Panc1 (cell line): ENCODE measurements at regions not wholly inside any gene's neighbourhood (a gene's known extent, or its start where the extent isn't known, plus 50 kb on each side); places are given as distances from the start of the nearest gene placed in this dataset.

Experiments used
- ATAC-seq: fragments of 200-7000 bp; cut with Tn5 transposase; 2 replicates; pipeline ENCODE4 v1.9.1; 2020; ENCODE audit warnings: mild to moderate bottlenecking, moderate library complexity
- BruUV-seq: library from RNA; stranded (reverse); fragments of 400-500 nt; replicated peaks from 2 replicates; lab custom pipeline; 2021; lab: Mats Ljungman, UMichigan
- CTCF ChIA-PET: fragments of 300-600 bp; sonication (Branson Sonifier 250); formaldehyde crosslinking; loops from one replicate; lab custom pipeline; 2022; ENCODE audit warnings: antibody characterized with exemption; lab: Charles Lee
- POLR2A ChIA-PET: fragments of 300-600 bp; sonication (Branson Sonifier 250); formaldehyde crosslinking; loops from one replicate; lab custom pipeline; 2022; ENCODE audit warnings: antibody characterized with exemption; lab: Charles Lee
- DNase-seq: peaks from one replicate; pipeline ENCODE4 v3.0.0-alpha.2; 2010; ENCODE audit warnings: low read depth, low spot score
- H3K27ac ChIP-seq: 2 replicates; pipeline ENCODE4 v1.5.1; 2011; ENCODE audit warnings: mild to moderate bottlenecking, low read length, inconsistent platforms
- H3K27me3 ChIP-seq: fragments of 200-500 bp; sonication (Bioruptor generic); 2 replicates; pipeline ENCODE4 v1.6.0; 2014; ENCODE audit warnings: low read length, inconsistent platforms; ENCODE audit not compliant: control insufficient read depth, insufficient read depth
- H3K36me3 ChIP-seq: fragments of 200-500 bp; sonication (Bioruptor generic); 2 replicates; pipeline ENCODE4 v1.5.1; 2014; ENCODE audit warnings: inconsistent platforms, mild to moderate bottlenecking, low read length, moderate library complexity; ENCODE audit not compliant: control insufficient read depth, insufficient read depth
- H3K4me1 ChIP-seq: 2 replicates; pipeline ENCODE4 v1.5.1; 2011; ENCODE audit warnings: inconsistent platforms, mild to moderate bottlenecking, low read length, moderate library complexity; ENCODE audit not compliant: control insufficient read depth, insufficient read depth
- H3K4me3 ChIP-seq, 2 experiments: 2 replicates each; pipeline ENCODE4 v1.5.1; 2011 to 2012; ENCODE audit warnings: low read depth in 2 of 2, low read length in 2 of 2, mild to moderate bottlenecking in 2 of 2, inconsistent platforms in 1 of 2, moderate library complexity in 1 of 2
- H3K9me3 ChIP-seq: fragments of 200-500 bp; sonication (Bioruptor generic); 2 replicates; pipeline ENCODE4 v1.5.1; 2014; ENCODE audit warnings: low read depth, mild to moderate bottlenecking, inconsistent platforms, low read length, moderate library complexity; ENCODE audit not compliant: control insufficient read depth, insufficient read depth
- CTCF ChIP-seq: fragments of 450-650 bp; IDR thresholded peaks from 2 replicates; pipeline ENCODE4 v1.5.1; 2017; ENCODE audit warnings: mild to moderate bottlenecking
- POLR2AphosphoS5 ChIP-seq: IDR thresholded peaks from 2 replicates; pipeline ENCODE4 v1.6.1; 2012; ENCODE audit warnings: mild to moderate bottlenecking, low read depth, low read length, moderate library complexity
- REST ChIP-seq, 2 experiments: IDR thresholded peaks; 2 replicates each; pipeline ENCODE4 v1.6.1; 2011 to 2012; ENCODE audit warnings: low read depth in 2 of 2, control low read depth in 1 of 2, low read length in 1 of 2, mild to moderate bottlenecking in 1 of 2, moderate library complexity in 1 of 2; ENCODE audit not compliant: insufficient read depth in 1 of 2
- SIN3A ChIP-seq: IDR thresholded peaks from 2 replicates; pipeline ENCODE4 v1.6.1; 2012; ENCODE audit warnings: low read depth, mild to moderate bottlenecking, low read length, moderate library complexity, borderline replicate concordance; ENCODE audit not compliant: insufficient read depth
- TCF7L2 ChIP-seq: IDR thresholded peaks from 2 replicates; pipeline ENCODE4 v1.6.1; 2011; ENCODE audit warnings: mild to moderate bottlenecking, low read depth, low read length, inconsistent platforms
- in situ Hi-C: cut with HindIII; loops from 2 replicates; pipeline ENCODE4 v1.10.0; 2016; ENCODE audit warnings: low sequenced_read_pairs, low pct_unique_long_range_greater_than_20kb
- intact Hi-C: fragments of 100-400 bp; cut with micrococcal nuclease; formaldehyde crosslinking; loops from one replicate; pipeline ENCODE4 v1.10.0; 2022; ENCODE audit not compliant: unreplicated experiment

GRCh38 chr13:89380101-89380500 lies 1708.9 kb downstream of the SLITRK5 start:
- ATAC-seq, result no peak
- H3K27me3 ChIP-seq, result no peaks in the 10 kb centered on the region
- TF ChIP-seq SIN3A (no peak), CTCF (no peak), TCF7L2 (no peak), REST (IDR thresholded peaks at IDR 0.05; ENCODE audit: insufficient read depth in 1 of 2, low read depth in 2 of 2, low read length in 1 of 2) (no peak), POLR2AphosphoS5 (no peak)
- no peaks in the 10 kb centered on the region for H3K4me1 ChIP-seq
- H3K9me3 ChIP-seq, result no peaks in the 10 kb centered on the region
- no TSS peak for BruUV-seq
- intact Hi-C loops, result no loop called here
- in situ Hi-C loops, result no loop called here
- H3K4me3 ChIP-seq, result no peak overlapping the region
- POLR2A ChIA-PET, result no interaction called here
- H3K36me3 ChIP-seq, result no peaks in the 10 kb centered on the region
- no peak overlapping the region for H3K27ac ChIP-seq
- no peak for DNase-seq
- CTCF ChIA-PET, result no interaction called here

GRCh38 chr13:89382981-89383380 lies 1711.8 kb downstream of the SLITRK5 start:
- Histone ChIP-seq H3K27me3 (no peaks in the 10 kb centered on the region), H3K4me1 (no peaks in the 10 kb centered on the region), H3K27ac (no peak overlapping the region), H3K9me3 (no peaks in the 10 kb centered on the region), H3K36me3 (no peaks in the 10 kb centered on the region), H3K4me3 (no peak overlapping the region)
- intact Hi-C loops, result no loop called here
- POLR2A ChIA-PET, result no interaction called here
- TF ChIP-seq SIN3A (no peak), TCF7L2 (no peak), CTCF (no peak), POLR2AphosphoS5 (no peak), REST (IDR thresholded peaks at IDR 0.05; ENCODE audit: insufficient read depth in 1 of 2, low read depth in 2 of 2, low read length in 1 of 2) (no peak)
- in situ Hi-C loops, result no loop called here
- ATAC-seq (no peak), DNase-seq (no peak)
- no TSS peak for BruUV-seq
- CTCF ChIA-PET, result no interaction called here
